ENCODE measurements at regions not wholly inside any gene's neighbourhood (a gene's known extent, or its start where the extent isn't known, plus 50 kb on each side); places are given as distances from the start of the nearest gene placed in this dataset.
A peak's percentile ranks its signal among the peaks of the same experiment; 100 is the strongest.

- DNase-seq (ENCODE audit: low read depth in 2 of 2): no peak
Observed at GRCh38 chr1:185581020-185581419, 153.2 kb upstream of the HMCN1 start.

- no peak for DNase-seq (ENCODE audit: low read depth in 2 of 2)
Observed at GRCh38 chr1:185578293-185578692, 155.9 kb upstream of the HMCN1 start.

- DNase-seq (ENCODE audit: low read depth in 2 of 2): no peak
Observed at GRCh38 chr1:185574139-185574875, 159.9 kb upstream of the HMCN1 start.

- no peak for DNase-seq (ENCODE audit: low read depth in 2 of 2)
Observed at GRCh38 chr1:185573677-185574076, 160.5 kb upstream of the HMCN1 start.

GRCh38 chr1:185573162-185573561 lies 161.0 kb upstream of the HMCN1 start:
- DNase-seq (ENCODE audit: low read depth in 2 of 2): no peak

- no peak for DNase-seq (ENCODE audit: low read depth in 2 of 2)
Observed at GRCh38 chr1:185570962-185571361, 163.2 kb upstream of the HMCN1 start.

GRCh38 chr1:185568155-185569123 lies 165.8 kb upstream of the HMCN1 start:
- DNase-seq (ENCODE audit: low read depth in 2 of 2): no peak

- DNase-seq (ENCODE audit: low read depth in 2 of 2): no peak
Observed at GRCh38 chr1:185567440-185567839, 166.8 kb upstream of the HMCN1 start.

- DNase-seq (ENCODE audit: low read depth in 2 of 2): no peak
Observed at GRCh38 chr1:185566995-185567394, 167.2 kb upstream of the HMCN1 start.

- no peak for DNase-seq (ENCODE audit: low read depth in 2 of 2)
Observed at GRCh38 chr1:185565302-185565701, 168.9 kb upstream of the HMCN1 start.

GRCh38 chr1:185564816-185565215 lies 169.4 kb upstream of the HMCN1 start:
- no peak for DNase-seq (ENCODE audit: low read depth in 2 of 2)

GRCh38 chr1:185562461-185563359 lies 171.5 kb upstream of the HMCN1 start:
- DNase-seq (ENCODE audit: low read depth in 2 of 2): no peak

GRCh38 chr1:185561629-185562028 lies 172.6 kb upstream of the HMCN1 start:
- DNase-seq (ENCODE audit: low read depth in 2 of 2): no peak

- no peak for DNase-seq (ENCODE audit: low read depth in 2 of 2)
Observed at GRCh38 chr1:185560760-185561159, 173.4 kb upstream of the HMCN1 start.

- peak in 1 of 2 donors; percentile 36 for DNase-seq (ENCODE audit: low read depth in 2 of 2)
Observed at GRCh38 chr1:185559684-185560331, 174.4 kb upstream of the HMCN1 start.

- no peak for DNase-seq (ENCODE audit: low read depth in 2 of 2)
Observed at GRCh38 chr1:185559151-185559550, 175.0 kb upstream of the HMCN1 start.

GRCh38 chr1:185556561-185556960 lies 177.6 kb upstream of the HMCN1 start:
- DNase-seq (ENCODE audit: low read depth in 2 of 2): no peak

GRCh38 chr1:185555743-185556142 lies 178.4 kb upstream of the HMCN1 start:
- DNase-seq (ENCODE audit: low read depth in 2 of 2): no peak

GRCh38 chr1:185551008-185551407 lies 183.2 kb upstream of the HMCN1 start:
- no peak for DNase-seq (ENCODE audit: low read depth in 2 of 2)

- no peak for DNase-seq (ENCODE audit: low read depth in 2 of 2)
Observed at GRCh38 chr1:185549906-185550305, 184.3 kb upstream of the HMCN1 start.

GRCh38 chr1:185546029-185546428 lies 188.2 kb upstream of the HMCN1 start:
- DNase-seq (ENCODE audit: low read depth in 2 of 2): no peak
